Hepatocyte (in vitro differentiated cells): ENCODE measurements at regions not wholly inside any gene's neighbourhood (a gene's known extent, or its start where the extent isn't known, plus 50 kb on each side); places are given as distances from the start of the nearest gene placed in this dataset.

Experiments used
- EZH2 ChIP-seq: fragments of 200-600 bp; sonication (generic); IDR thresholded peaks from 2 replicates; pipeline ENCODE4 v1.6.1; 2016; ENCODE audit warnings: antibody characterized with exemption, mild to moderate bottlenecking, borderline replicate concordance
- EZH2phosphoT487 ChIP-seq: fragments of 200-600 bp; sonication (generic); IDR thresholded peaks from one replicate; pipeline ENCODE4 v1.6.1; 2018; ENCODE audit warnings: antibody characterized with exemption, mild to moderate bottlenecking, low read depth, moderate library complexity; ENCODE audit not compliant: unreplicated experiment, severe bottlenecking
- TF ChIP-seq, protein P1 (sequence below): fragments of 200-600 bp; sonication (generic); IDR thresholded peaks from 2 replicates; pipeline ENCODE4 v1.5.1; 2016; ENCODE audit warnings: antibody characterized with exemption, mild to moderate bottlenecking; ENCODE audit not compliant: poor library complexity

DNA sequence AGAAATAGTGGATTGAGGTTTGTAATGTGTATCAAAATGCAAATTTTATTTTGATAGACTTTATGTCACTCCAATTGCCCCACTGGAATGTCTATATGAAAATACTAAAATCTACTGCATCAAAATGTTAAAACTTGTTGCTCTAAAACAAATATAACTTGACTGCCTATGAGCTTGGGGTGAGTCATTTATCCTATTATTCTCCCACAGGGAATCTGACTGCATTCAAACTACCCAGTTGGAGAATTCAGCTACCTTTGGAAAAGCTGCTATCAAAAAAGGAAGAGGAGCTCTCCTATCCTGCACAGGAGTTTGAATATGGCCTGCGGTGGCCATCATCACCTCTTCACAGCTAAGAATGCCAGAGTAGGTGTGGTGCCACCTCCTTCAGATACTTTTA, 173.1 kb downstream of the KLHL28 start:
- TF ChIP-seq, protein P1, sequence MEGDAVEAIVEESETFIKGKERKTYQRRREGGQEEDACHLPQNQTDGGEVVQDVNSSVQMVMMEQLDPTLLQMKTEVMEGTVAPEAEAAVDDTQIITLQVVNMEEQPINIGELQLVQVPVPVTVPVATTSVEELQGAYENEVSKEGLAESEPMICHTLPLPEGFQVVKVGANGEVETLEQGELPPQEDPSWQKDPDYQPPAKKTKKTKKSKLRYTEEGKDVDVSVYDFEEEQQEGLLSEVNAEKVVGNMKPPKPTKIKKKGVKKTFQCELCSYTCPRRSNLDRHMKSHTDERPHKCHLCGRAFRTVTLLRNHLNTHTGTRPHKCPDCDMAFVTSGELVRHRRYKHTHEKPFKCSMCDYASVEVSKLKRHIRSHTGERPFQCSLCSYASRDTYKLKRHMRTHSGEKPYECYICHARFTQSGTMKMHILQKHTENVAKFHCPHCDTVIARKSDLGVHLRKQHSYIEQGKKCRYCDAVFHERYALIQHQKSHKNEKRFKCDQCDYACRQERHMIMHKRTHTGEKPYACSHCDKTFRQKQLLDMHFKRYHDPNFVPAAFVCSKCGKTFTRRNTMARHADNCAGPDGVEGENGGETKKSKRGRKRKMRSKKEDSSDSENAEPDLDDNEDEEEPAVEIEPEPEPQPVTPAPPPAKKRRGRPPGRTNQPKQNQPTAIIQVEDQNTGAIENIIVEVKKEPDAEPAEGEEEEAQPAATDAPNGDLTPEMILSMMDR = no peak
- no peak for TF ChIP-seq EZH2
- no peak for TF ChIP-seq EZH2phosphoT487
